ENCODE measurements at regions not wholly inside any gene's neighbourhood (a gene's known extent, or its start where the extent isn't known, plus 50 kb on each side); places are given as distances from the start of the nearest gene placed in this dataset.

GRCh38 chr2:12990523-12990922 is 273.8 kb downstream of the TRIB2 start:
- no peaks in the 10 kb centered on the region for H3K27me3 ChIP-seq (ENCODE audit: control insufficient read depth, insufficient read depth, low read length)
- no peak overlapping the region for H3K27ac ChIP-seq (ENCODE audit: insufficient read depth, low read length)
- TF ChIP-seq EZH2 (IDR thresholded peaks at IDR 0.05; ENCODE audit: low read length, missing control alignments) (no peak), CTCF (conservative IDR thresholded peaks at IDR 0.05 in 1 of 2, IDR thresholded peaks at IDR 0.05 in 1 of 2; ENCODE audit: low read depth in 1 of 2, low read length in 2 of 2) (peak; percentile 33 to 52)
- H3K36me3 ChIP-seq (ENCODE audit: control insufficient read depth, insufficient read depth, low read length), result no peaks in the 10 kb centered on the region
- DNase-seq (ENCODE audit: low read depth in 2 of 2), result peak in 1 of 2 donors; percentile 24
- H4K20me1 ChIP-seq (ENCODE audit: control insufficient read depth, extremely low read depth, insufficient read depth, low read length), result no peaks in the 10 kb centered on the region
- no peak overlapping the region for H3K9ac ChIP-seq (ENCODE audit: insufficient read depth, low read length)
- no peak overlapping the region for H3K4me2 ChIP-seq (ENCODE audit: extremely low read depth, insufficient read depth, low read length)
- H3K79me2 ChIP-seq (ENCODE audit: control insufficient read depth, insufficient read depth, low read length), result no peaks in the 10 kb centered on the region
- no peaks in the 10 kb centered on the region for H3K9me3 ChIP-seq (ENCODE audit: control insufficient read depth, insufficient read depth, low read depth, low read length)
- H3K4me1 ChIP-seq (ENCODE audit: control insufficient read depth, extremely low read depth, insufficient read depth, low read length), result no peaks in the 10 kb centered on the region
- H3K4me3 ChIP-seq (replicated peaks in 1 of 4; ENCODE audit: control extremely low read depth in 1 of 4, insufficient read depth in 1 of 4, low read depth in 3 of 4, low read length in 4 of 4), result no peak overlapping the region
- no peak overlapping the region for H2AFZ ChIP-seq (ENCODE audit: low read length)

GRCh38 chr2:12998685-12999084 is 281.9 kb downstream of the TRIB2 start:
- no peak overlapping the region for H3K4me2 ChIP-seq (ENCODE audit: extremely low read depth, insufficient read depth, low read length)
- no peak overlapping the region for H3K4me3 ChIP-seq (replicated peaks in 1 of 4; ENCODE audit: control extremely low read depth in 1 of 4, insufficient read depth in 1 of 4, low read depth in 3 of 4, low read length in 4 of 4)
- no peak overlapping the region for H3K9ac ChIP-seq (ENCODE audit: insufficient read depth, low read length)
- no peaks in the 10 kb centered on the region for H4K20me1 ChIP-seq (ENCODE audit: control insufficient read depth, extremely low read depth, insufficient read depth, low read length)
- TF ChIP-seq CTCF (conservative IDR thresholded peaks at IDR 0.05 in 1 of 2, IDR thresholded peaks at IDR 0.05 in 1 of 2; ENCODE audit: low read depth in 1 of 2, low read length in 2 of 2), result no peak
- TF ChIP-seq EZH2 (IDR thresholded peaks at IDR 0.05; ENCODE audit: low read length, missing control alignments), result no peak
- H3K27ac ChIP-seq (ENCODE audit: insufficient read depth, low read length), result no peak overlapping the region
- no peaks in the 10 kb centered on the region for H3K4me1 ChIP-seq (ENCODE audit: control insufficient read depth, extremely low read depth, insufficient read depth, low read length)
- no peaks in the 10 kb centered on the region for H3K36me3 ChIP-seq (ENCODE audit: control insufficient read depth, insufficient read depth, low read length)
- no peak overlapping the region for H2AFZ ChIP-seq (ENCODE audit: low read length)
- H3K79me2 ChIP-seq (ENCODE audit: control insufficient read depth, insufficient read depth, low read length), result no peaks in the 10 kb centered on the region
- H3K9me3 ChIP-seq (ENCODE audit: control insufficient read depth, insufficient read depth, low read depth, low read length), result no peaks in the 10 kb centered on the region
- no peaks in the 10 kb centered on the region for H3K27me3 ChIP-seq (ENCODE audit: control insufficient read depth, insufficient read depth, low read length)
- no peak for DNase-seq (ENCODE audit: low read depth in 2 of 2)

- no peaks in the 10 kb centered on the region for H3K9me3 ChIP-seq (ENCODE audit: control insufficient read depth, insufficient read depth, low read depth, low read length)
- no peak overlapping the region for H3K9ac ChIP-seq (ENCODE audit: insufficient read depth, low read length)
- no peaks in the 10 kb centered on the region for H3K27me3 ChIP-seq (ENCODE audit: control insufficient read depth, insufficient read depth, low read length)
- H3K27ac ChIP-seq (ENCODE audit: insufficient read depth, low read length), result no peak overlapping the region
- TF ChIP-seq CTCF (conservative IDR thresholded peaks at IDR 0.05 in 1 of 2, IDR thresholded peaks at IDR 0.05 in 1 of 2; ENCODE audit: low read depth in 1 of 2, low read length in 2 of 2) (no peak), EZH2 (IDR thresholded peaks at IDR 0.05; ENCODE audit: low read length, missing control alignments) (no peak)
- H3K36me3 ChIP-seq (ENCODE audit: control insufficient read depth, insufficient read depth, low read length), result no peaks in the 10 kb centered on the region
- no peak overlapping the region for H3K4me3 ChIP-seq (replicated peaks in 1 of 4; ENCODE audit: control extremely low read depth in 1 of 4, insufficient read depth in 1 of 4, low read depth in 3 of 4, low read length in 4 of 4)
- no peaks in the 10 kb centered on the region for H3K79me2 ChIP-seq (ENCODE audit: control insufficient read depth, insufficient read depth, low read length)
- peak in 1 of 2 donors; percentile 72 for DNase-seq (ENCODE audit: low read depth in 2 of 2)
- no peaks in the 10 kb centered on the region for H3K4me1 ChIP-seq (ENCODE audit: control insufficient read depth, extremely low read depth, insufficient read depth, low read length)
- no peak overlapping the region for H2AFZ ChIP-seq (ENCODE audit: low read length)
- peak overlapping the region; percentile 32 for H3K4me2 ChIP-seq (ENCODE audit: extremely low read depth, insufficient read depth, low read length)
- no peaks in the 10 kb centered on the region for H4K20me1 ChIP-seq (ENCODE audit: control insufficient read depth, extremely low read depth, insufficient read depth, low read length)
These were observed 284.1 kb downstream of the TRIB2 start for GRCh38 chr2:13000664-13001363.
